ENCODE measurements at regions not wholly inside any gene's neighbourhood (a gene's known extent, or its start where the extent isn't known, plus 50 kb on each side); places are given as distances from the start of the nearest gene placed in this dataset.

DNA sequence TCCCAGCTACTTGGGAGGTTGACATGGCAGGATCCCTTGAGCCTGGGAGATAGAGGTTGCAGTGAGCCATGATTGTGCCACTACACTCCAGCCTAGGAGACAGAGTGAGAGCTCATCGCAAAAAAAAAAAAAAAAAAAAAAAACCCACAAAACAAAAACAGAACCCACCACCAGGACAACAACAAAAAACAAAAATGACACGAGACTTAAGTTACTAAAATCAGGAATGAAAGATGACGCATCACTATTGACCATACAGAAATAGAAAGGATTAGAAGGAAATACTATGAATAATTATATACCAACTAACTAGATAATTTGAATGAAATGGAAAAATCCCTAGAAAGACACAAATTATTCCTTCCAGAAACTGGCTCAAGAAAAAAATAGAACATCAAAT is 432.4 kb upstream of the PMFBP1 start (continued):
- TF ChIP-seq EGR2 (tag by site-specific recombination; IDR thresholded peaks at IDR 0.05; ENCODE audit: low read depth), result no peak
- no peak for TF ChIP-seq ZSCAN30 (tag by site-specific recombination; IDR thresholded peaks at IDR 0.05)
- TF ChIP-seq INSM2 (tag by site-specific recombination; IDR thresholded peaks at IDR 0.05), result no peak
- no peak for TF ChIP-seq TRIM28 (IDR thresholded peaks at IDR 0.05; ENCODE audit: borderline replicate concordance, low read length)
- TF ChIP-seq ZNF112 (tag by site-specific recombination; IDR thresholded peaks at IDR 0.05), result no peak
- no peak for TF ChIP-seq ZNF514 (tag by site-specific recombination; IDR thresholded peaks at IDR 0.05)
- TF ChIP-seq OSR2 (tag by site-specific recombination; IDR thresholded peaks at IDR 0.05), result no peak
- TF ChIP-seq ZNF707 (tag by site-specific recombination; IDR thresholded peaks at IDR 0.05), result no peak
- TF ChIP-seq ZNF114 (tag by site-specific recombination; IDR thresholded peaks at IDR 0.05), result no peak
- TF ChIP-seq, protein P1, sequence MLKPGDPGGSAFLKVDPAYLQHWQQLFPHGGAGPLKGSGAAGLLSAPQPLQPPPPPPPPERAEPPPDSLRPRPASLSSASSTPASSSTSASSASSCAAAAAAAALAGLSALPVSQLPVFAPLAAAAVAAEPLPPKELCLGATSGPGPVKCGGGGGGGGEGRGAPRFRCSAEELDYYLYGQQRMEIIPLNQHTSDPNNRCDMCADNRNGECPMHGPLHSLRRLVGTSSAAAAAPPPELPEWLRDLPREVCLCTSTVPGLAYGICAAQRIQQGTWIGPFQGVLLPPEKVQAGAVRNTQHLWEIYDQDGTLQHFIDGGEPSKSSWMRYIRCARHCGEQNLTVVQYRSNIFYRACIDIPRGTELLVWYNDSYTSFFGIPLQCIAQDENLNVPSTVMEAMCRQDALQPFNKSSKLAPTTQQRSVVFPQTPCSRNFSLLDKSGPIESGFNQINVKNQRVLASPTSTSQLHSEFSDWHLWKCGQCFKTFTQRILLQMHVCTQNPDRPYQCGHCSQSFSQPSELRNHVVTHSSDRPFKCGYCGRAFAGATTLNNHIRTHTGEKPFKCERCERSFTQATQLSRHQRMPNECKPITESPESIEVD (tag by site-specific recombination; IDR thresholded peaks at IDR 0.05), result no peak

GRCh38 chr16:72602499-72602898 is 430.5 kb upstream of the PMFBP1 start:
- CTCF ChIA-PET, result no interaction called here
- TF ChIP-seq ZNF2 (tag by site-specific recombination; IDR thresholded peaks at IDR 0.05), result no peak
- no peak for TF ChIP-seq ZFP37 (tag by site-specific recombination; IDR thresholded peaks at IDR 0.05)
- no peak for TF ChIP-seq ZNF184 (tag by site-specific recombination; IDR thresholded peaks at IDR 0.05)
- no peak for TF ChIP-seq ZNF48 (tag by site-specific recombination; IDR thresholded peaks at IDR 0.05)
- no peak for TF ChIP-seq ZSCAN23 (tag by site-specific recombination; IDR thresholded peaks at IDR 0.05)
- TF ChIP-seq ZNF19 (tag by site-specific recombination; IDR thresholded peaks at IDR 0.05; ENCODE audit: low read depth), result no peak
- no peak for TF ChIP-seq ZNF843 (tag by site-specific recombination; IDR thresholded peaks at IDR 0.05)
- TF ChIP-seq ZNF623 (tag by site-specific recombination; IDR thresholded peaks at IDR 0.05), result no peak
- TF ChIP-seq ZNF585B (tag by site-specific recombination; IDR thresholded peaks at IDR 0.05), result no peak
- TF ChIP-seq ZNF529 (tag by site-specific recombination; IDR thresholded peaks at IDR 0.05; ENCODE audit: insufficient replicate concordance), result no peak
- no peak for TF ChIP-seq HOXD13 (CRISPR knock-in tag; IDR thresholded peaks at IDR 0.05; ENCODE audit: borderline replicate concordance)
- TF ChIP-seq ZNF10 (tag by site-specific recombination; IDR thresholded peaks at IDR 0.05), result no peak
- TF ChIP-seq ZNF777 (tag by site-specific recombination; IDR thresholded peaks at IDR 0.05; ENCODE audit: borderline replicate concordance), result no peak
- no peak for TF ChIP-seq ZBTB49 (tag by site-specific recombination; IDR thresholded peaks at IDR 0.05; ENCODE audit: low read depth)
- TF ChIP-seq ZSCAN30 (tag by site-specific recombination; IDR thresholded peaks at IDR 0.05), result no peak
- TF ChIP-seq ZNF658 (tag by site-specific recombination; IDR thresholded peaks at IDR 0.05), result no peak

More at GRCh38 chr16:72602499-72602898, 430.5 kb upstream of the PMFBP1 start:
- H3K4me3 ChIP-seq (ENCODE audit: low read depth, low read length), result no peak overlapping the region
- H3K4me1 ChIP-seq (ENCODE audit: control insufficient read depth, insufficient read depth, low read length), result no peaks in the 10 kb centered on the region
- H3K36me3 ChIP-seq (ENCODE audit: control insufficient read depth in 2 of 2, insufficient read depth in 1 of 2, low read length in 2 of 2), result no peaks in the 10 kb centered on the region
- no peaks in the 10 kb centered on the region for H3K9me3 ChIP-seq (ENCODE audit: control insufficient read depth, insufficient read depth, low read depth, low read length)
- POLR2A ChIA-PET, result no interaction called here
- no peak overlapping the region for H3K27ac ChIP-seq (ENCODE audit: extremely low read depth, low read depth, low read length)
